ENCODE measurements at regions not wholly inside any gene's neighbourhood (a gene's known extent, or its start where the extent isn't known, plus 50 kb on each side); places are given as distances from the start of the nearest gene placed in this dataset.

DNA sequence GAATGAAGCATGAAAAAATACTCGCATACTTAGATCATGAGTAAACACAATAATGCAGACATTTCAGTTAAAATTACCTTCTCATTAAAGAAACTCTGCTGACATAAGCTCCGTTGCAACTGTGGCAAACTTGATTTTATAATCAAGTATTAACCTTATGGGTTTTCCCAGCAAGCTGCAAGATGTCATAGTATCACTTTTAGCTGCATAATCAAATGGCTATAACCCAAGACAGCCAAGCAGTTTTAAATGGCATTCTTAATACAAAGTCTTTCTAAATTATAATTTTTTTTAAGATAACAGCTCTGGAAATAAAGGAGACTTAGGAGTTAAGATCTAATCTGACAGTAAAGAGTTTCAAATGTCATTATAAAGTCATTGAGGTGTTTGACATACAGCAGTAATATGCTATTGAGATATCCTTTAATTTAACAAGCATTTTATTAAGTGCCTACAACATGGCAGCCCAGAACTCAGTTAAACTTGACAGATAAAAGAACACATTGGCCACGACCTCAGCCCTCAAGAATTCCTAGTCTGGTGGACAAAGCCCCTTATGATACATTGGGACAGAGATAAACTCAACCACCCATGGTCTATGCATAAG lies 163.1 kb upstream of the FAT3 start:
- no peak overlapping the region for H3K27ac Mint-ChIP-seq
- H3K36me3 Mint-ChIP-seq = no peaks in the 10 kb centered on the region
- DNase-seq = no peak
- no peaks in the 10 kb centered on the region for H3K27me3 Mint-ChIP-seq
- intact Hi-C loops (cut with micrococcal nuclease) = no loop called here
- Histone ChIP-seq H3K27me3 (ENCODE audit: insufficient read depth, low read length) (no peaks in the 10 kb centered on the region), H3K9me3 (ENCODE audit: control insufficient read depth in 1 of 2, low read length in 2 of 2) (no peaks in the 10 kb centered on the region), H3K36me3 (ENCODE audit: insufficient read depth, low read length) (no peaks in the 10 kb centered on the region), H3K4me3 (ENCODE audit: low read length in 2 of 2) (no peak overlapping the region), H3K27ac (ENCODE audit: low read depth, low read length) (no peak overlapping the region), H3K4me1 (ENCODE audit: insufficient read depth, low read length) (no peaks in the 10 kb centered on the region)
- ChIA-PET POLR2A (ENCODE audit: partially characterized antibody) (no interaction called here), CTCF (ENCODE audit: partially characterized antibody) (interaction anchor here (1.4 kb wide), 1 partner anchor 29 kb away, joined by 3 read pairs; no protein-coding TSS in a partner anchor)
- peaks cover 1 to 16% (median 6%) of the 10 kb centered on the region in 8 donors for H3K9me3 Mint-ChIP-seq
- no peak overlapping the region for H3K4me3 Mint-ChIP-seq
- no peaks in the 10 kb centered on the region for H3K4me1 Mint-ChIP-seq

DNA sequence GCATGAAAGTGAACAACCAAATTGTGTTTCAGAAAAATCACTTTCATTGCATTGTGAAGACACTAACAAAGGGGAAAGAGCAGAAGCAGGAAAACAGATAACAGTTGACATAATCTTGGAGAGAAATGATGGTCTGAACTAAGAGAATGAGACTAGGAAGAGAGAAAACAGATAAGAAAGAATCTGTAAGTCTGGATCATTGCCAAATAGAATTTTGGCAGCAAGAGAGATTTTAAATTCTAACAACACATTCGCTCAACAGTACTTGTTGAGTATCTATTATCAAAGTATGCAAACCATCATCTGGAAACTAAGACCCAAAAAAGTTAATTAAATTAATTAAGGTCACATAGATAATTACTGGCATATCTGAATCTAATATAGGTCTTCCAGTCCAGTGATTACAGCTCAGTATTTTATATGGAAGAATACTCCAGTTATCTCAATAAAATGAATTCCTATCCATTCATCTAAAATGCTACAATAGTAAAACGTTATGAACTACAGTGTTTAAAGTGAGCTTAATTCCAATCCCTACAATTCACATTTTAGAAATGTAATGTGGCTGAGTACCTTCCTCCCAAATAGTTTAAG lies 166.7 kb upstream of the FAT3 start:
- Histone ChIP-seq H3K4me1 (ENCODE audit: insufficient read depth, low read length) (no peaks in the 10 kb centered on the region), H3K27me3 (ENCODE audit: insufficient read depth, low read length) (no peaks in the 10 kb centered on the region), H3K9me3 (ENCODE audit: control insufficient read depth in 1 of 2, low read length in 2 of 2) (no peaks in the 10 kb centered on the region), H3K4me3 (ENCODE audit: low read length in 2 of 2) (no peak overlapping the region), H3K27ac (ENCODE audit: low read depth, low read length) (no peak overlapping the region), H3K36me3 (ENCODE audit: insufficient read depth, low read length) (no peaks in the 10 kb centered on the region)
- no peaks in the 10 kb centered on the region for H3K4me1 Mint-ChIP-seq
- peaks cover under 1 to 19% (median 6%) of the 10 kb centered on the region in 8 donors for H3K9me3 Mint-ChIP-seq
- CTCF ChIA-PET (ENCODE audit: partially characterized antibody) = no interaction called here
- POLR2A ChIA-PET (ENCODE audit: partially characterized antibody) = no interaction called here
- no peak overlapping the region for H3K27ac Mint-ChIP-seq
- no peak overlapping the region for H3K4me3 Mint-ChIP-seq
- no peaks in the 10 kb centered on the region for H3K36me3 Mint-ChIP-seq
- intact Hi-C loops (cut with micrococcal nuclease) = no loop called here
- DNase-seq = no peak
- no peaks in the 10 kb centered on the region for H3K27me3 Mint-ChIP-seq

- CTCF ChIA-PET (ENCODE audit: partially characterized antibody) = no interaction called here
- no peaks in the 10 kb centered on the region for H3K36me3 Mint-ChIP-seq
- H3K27ac ChIP-seq (ENCODE audit: low read depth, low read length) = no peak overlapping the region
- no peaks in the 10 kb centered on the region for H3K4me1 Mint-ChIP-seq
- H3K36me3 ChIP-seq (ENCODE audit: insufficient read depth, low read length) = no peaks in the 10 kb centered on the region
- POLR2A ChIA-PET (ENCODE audit: partially characterized antibody) = no interaction called here
- DNase-seq = no peak
- no peaks in the 10 kb centered on the region for H3K27me3 Mint-ChIP-seq
- intact Hi-C loops (cut with micrococcal nuclease) = no loop called here
- H3K4me1 ChIP-seq (ENCODE audit: insufficient read depth, low read length) = no peaks in the 10 kb centered on the region
- no peak overlapping the region for H3K4me3 ChIP-seq (ENCODE audit: low read length in 2 of 2)
- H3K27ac Mint-ChIP-seq = no peak overlapping the region
- H3K4me3 Mint-ChIP-seq = no peak overlapping the region
- H3K9me3 Mint-ChIP-seq = peaks cover 2 to 19% (median 5%) of the 10 kb centered on the region in 8 donors
- H3K9me3 ChIP-seq (ENCODE audit: control insufficient read depth in 1 of 2, low read length in 2 of 2) = no peaks in the 10 kb centered on the region
- no peaks in the 10 kb centered on the region for H3K27me3 ChIP-seq (ENCODE audit: insufficient read depth, low read length)
Observed at GRCh38 chr11:92053216-92053615, 171.4 kb upstream of the FAT3 start.

GRCh38 chr11:92050305-92050704 lies 174.3 kb upstream of the FAT3 start:
- ChIA-PET CTCF (ENCODE audit: partially characterized antibody) (no interaction called here), POLR2A (ENCODE audit: partially characterized antibody) (no interaction called here)
- Histone ChIP-seq H3K27me3 (ENCODE audit: insufficient read depth, low read length) (no peaks in the 10 kb centered on the region), H3K36me3 (ENCODE audit: insufficient read depth, low read length) (no peaks in the 10 kb centered on the region), H3K4me3 (ENCODE audit: low read length in 2 of 2) (no peak overlapping the region), H3K27ac (ENCODE audit: low read depth, low read length) (no peak overlapping the region), H3K4me1 (ENCODE audit: insufficient read depth, low read length) (no peaks in the 10 kb centered on the region), H3K9me3 (ENCODE audit: control insufficient read depth in 1 of 2, low read length in 2 of 2) (no peaks in the 10 kb centered on the region)
- Mint-ChIP-seq H3K27ac (no peak overlapping the region), H3K36me3 (no peaks in the 10 kb centered on the region), H3K27me3 (no peaks in the 10 kb centered on the region), H3K4me1 (no peaks in the 10 kb centered on the region), H3K4me3 (no peak overlapping the region), H3K9me3 (peaks cover 2 to 14% (median 5%) of the 10 kb centered on the region in 8 donors)
- intact Hi-C loops (cut with micrococcal nuclease) = no loop called here
- DNase-seq = no peak

DNA sequence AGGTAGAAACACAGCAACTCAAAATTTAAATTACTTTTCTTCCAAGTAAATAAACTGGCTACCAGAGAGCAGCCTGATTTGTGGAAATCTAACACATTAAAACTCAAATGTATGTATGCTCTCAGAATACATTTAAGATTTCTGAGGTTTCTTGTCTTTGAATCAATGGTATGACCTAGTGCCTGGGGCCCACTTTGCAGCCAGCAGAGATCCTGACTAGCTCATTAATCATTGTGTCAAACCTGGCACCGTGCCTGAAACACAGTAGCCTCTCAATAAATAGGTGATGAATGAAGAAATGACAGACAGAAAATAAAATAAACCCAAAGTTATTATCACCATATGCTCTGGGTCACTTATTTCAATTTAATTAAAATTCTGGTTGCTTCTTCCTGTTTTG lies 176.2 kb upstream of the FAT3 start:
- Mint-ChIP-seq H3K4me3 (no peak overlapping the region), H3K36me3 (no peaks in the 10 kb centered on the region), H3K27me3 (no peaks in the 10 kb centered on the region), H3K4me1 (no peaks in the 10 kb centered on the region), H3K9me3 (peaks cover 2 to 10% (median 5%) of the 10 kb centered on the region in 8 donors), H3K27ac (no peak overlapping the region)
- Histone ChIP-seq H3K4me3 (ENCODE audit: low read length in 2 of 2) (no peak overlapping the region), H3K9me3 (ENCODE audit: control insufficient read depth in 1 of 2, low read length in 2 of 2) (no peaks in the 10 kb centered on the region), H3K4me1 (ENCODE audit: insufficient read depth, low read length) (no peaks in the 10 kb centered on the region), H3K27ac (ENCODE audit: low read depth, low read length) (no peak overlapping the region), H3K36me3 (ENCODE audit: insufficient read depth, low read length) (no peaks in the 10 kb centered on the region), H3K27me3 (ENCODE audit: insufficient read depth, low read length) (no peaks in the 10 kb centered on the region)
- no peak for DNase-seq
- CTCF ChIA-PET (ENCODE audit: partially characterized antibody) = no interaction called here
- intact Hi-C loops (cut with micrococcal nuclease) = no loop called here
- POLR2A ChIA-PET (ENCODE audit: partially characterized antibody) = no interaction called here

DNA sequence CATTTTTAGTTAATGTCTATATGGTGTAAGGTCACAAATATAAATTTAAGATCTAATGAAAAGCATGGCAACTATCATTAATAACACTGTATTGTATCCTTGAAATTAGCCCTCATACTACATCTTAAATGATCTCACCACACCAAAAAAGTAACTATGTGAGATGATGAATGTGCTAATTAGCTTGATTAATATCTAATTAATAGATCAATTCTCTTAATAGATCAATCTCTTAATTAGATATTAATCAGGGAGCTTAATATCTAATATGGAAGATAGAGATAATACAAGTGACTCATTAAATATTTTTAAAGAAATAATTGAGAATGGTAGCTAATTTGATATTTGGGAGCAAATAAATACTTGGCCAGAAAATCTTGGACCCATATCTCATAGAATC lies 178.5 kb upstream of the FAT3 start:
- Histone ChIP-seq H3K27ac (ENCODE audit: low read depth, low read length) (no peak overlapping the region), H3K36me3 (ENCODE audit: insufficient read depth, low read length) (no peaks in the 10 kb centered on the region), H3K4me1 (ENCODE audit: insufficient read depth, low read length) (no peaks in the 10 kb centered on the region), H3K9me3 (ENCODE audit: control insufficient read depth in 1 of 2, low read length in 2 of 2) (no peaks in the 10 kb centered on the region), H3K27me3 (ENCODE audit: insufficient read depth, low read length) (no peaks in the 10 kb centered on the region), H3K4me3 (ENCODE audit: low read length in 2 of 2) (no peak overlapping the region)
- no peak for DNase-seq
- H3K27me3 Mint-ChIP-seq = no peaks in the 10 kb centered on the region
- ChIA-PET CTCF (ENCODE audit: partially characterized antibody) (no interaction called here), POLR2A (ENCODE audit: partially characterized antibody) (no interaction called here)
- peaks cover 2 to 8% (median 5%) of the 10 kb centered on the region in 8 donors for H3K9me3 Mint-ChIP-seq
- H3K36me3 Mint-ChIP-seq = no peaks in the 10 kb centered on the region
- H3K4me1 Mint-ChIP-seq = no peaks in the 10 kb centered on the region
- H3K4me3 Mint-ChIP-seq = no peak overlapping the region
- intact Hi-C loops (cut with micrococcal nuclease) = no loop called here
- H3K27ac Mint-ChIP-seq = no peak overlapping the region

GRCh38 chr11:92045301-92045700 lies 179.3 kb upstream of the FAT3 start:
- Mint-ChIP-seq H3K27me3 (no peaks in the 10 kb centered on the region), H3K9me3 (peaks cover 2 to 8% (median 6%) of the 10 kb centered on the region in 8 donors), H3K27ac (no peak overlapping the region), H3K4me1 (no peaks in the 10 kb centered on the region), H3K4me3 (no peak overlapping the region), H3K36me3 (no peaks in the 10 kb centered on the region)
- Histone ChIP-seq H3K4me1 (ENCODE audit: insufficient read depth, low read length) (no peaks in the 10 kb centered on the region), H3K27me3 (ENCODE audit: insufficient read depth, low read length) (no peaks in the 10 kb centered on the region), H3K36me3 (ENCODE audit: insufficient read depth, low read length) (no peaks in the 10 kb centered on the region), H3K27ac (ENCODE audit: low read depth, low read length) (no peak overlapping the region), H3K9me3 (ENCODE audit: control insufficient read depth in 1 of 2, low read length in 2 of 2) (no peaks in the 10 kb centered on the region), H3K4me3 (ENCODE audit: low read length in 2 of 2) (no peak overlapping the region)
- no peak for DNase-seq
- intact Hi-C loops (cut with micrococcal nuclease) = no loop called here
- CTCF ChIA-PET (ENCODE audit: partially characterized antibody) = no interaction called here
- POLR2A ChIA-PET (ENCODE audit: partially characterized antibody) = no interaction called here
